Left ventricle myocardium inferior (tissue), 1 donor: ENCODE measurements at regions not wholly inside any gene's neighbourhood (a gene's known extent, or its start where the extent isn't known, plus 50 kb on each side); places are given as distances from the start of the nearest gene placed in this dataset.

ENCODE experiments used
- DNase-seq: peaks from one replicate; pipeline ENCODE4 v3.0.0-alpha.2; 2020
- H3K27ac ChIP-seq: fragments of 200-600 bp; replicated peaks from 2 replicates; pipeline ENCODE4 v1.8.0; 2021
- H3K27me3 ChIP-seq: fragments of 200-600 bp; 2 replicates; pipeline ENCODE4 v1.8.0; 2021; ENCODE audit warnings: low read depth
- H3K36me3 ChIP-seq: fragments of 200-600 bp; 2 replicates; pipeline ENCODE4 v1.8.0; 2021
- H3K4me1 ChIP-seq: fragments of 200-600 bp; 2 replicates; pipeline ENCODE4 v1.8.0; 2021
- H3K4me3 ChIP-seq: fragments of 200-600 bp; 2 replicates; pipeline ENCODE4 v1.8.0; 2021; ENCODE audit warnings: mild to moderate bottlenecking, moderate library complexity
- H3K9me3 ChIP-seq: fragments of 200-600 bp; replicated peaks from 2 replicates; pipeline ENCODE4 v1.8.0; 2021
- intact Hi-C: fragments of 100-400 bp; cut with micrococcal nuclease; formaldehyde crosslinking; loops from one replicate; pipeline ENCODE4 v1.11.0; 2022
- TF ChIP-seq, protein P1 (sequence below): fragments of 200-600 bp; IDR thresholded peaks from 2 replicates; pipeline ENCODE4 v1.8.0; 2021; ENCODE audit warnings: antibody characterized with exemption, mild to moderate bottlenecking, borderline replicate concordance
- donor health status: DM: no; HTN: yes; CAD: no; lungs with severe emphysema.

GRCh38 chr9:13555516-13555915 lies 276.0 kb upstream of the MPDZ start:
- Histone ChIP-seq H3K4me1 (peaks cover 42% of the 10 kb centered on the region), H3K36me3 (no peaks in the 10 kb centered on the region), H3K27me3 (no peaks in the 10 kb centered on the region), H3K4me3 (no peak overlapping the region), H3K9me3 (peaks cover 14% of the 10 kb centered on the region), H3K27ac (peak overlapping the region; percentile 4)
- no peak for DNase-seq
- intact Hi-C loops: no loop called here
- TF ChIP-seq, protein P1, sequence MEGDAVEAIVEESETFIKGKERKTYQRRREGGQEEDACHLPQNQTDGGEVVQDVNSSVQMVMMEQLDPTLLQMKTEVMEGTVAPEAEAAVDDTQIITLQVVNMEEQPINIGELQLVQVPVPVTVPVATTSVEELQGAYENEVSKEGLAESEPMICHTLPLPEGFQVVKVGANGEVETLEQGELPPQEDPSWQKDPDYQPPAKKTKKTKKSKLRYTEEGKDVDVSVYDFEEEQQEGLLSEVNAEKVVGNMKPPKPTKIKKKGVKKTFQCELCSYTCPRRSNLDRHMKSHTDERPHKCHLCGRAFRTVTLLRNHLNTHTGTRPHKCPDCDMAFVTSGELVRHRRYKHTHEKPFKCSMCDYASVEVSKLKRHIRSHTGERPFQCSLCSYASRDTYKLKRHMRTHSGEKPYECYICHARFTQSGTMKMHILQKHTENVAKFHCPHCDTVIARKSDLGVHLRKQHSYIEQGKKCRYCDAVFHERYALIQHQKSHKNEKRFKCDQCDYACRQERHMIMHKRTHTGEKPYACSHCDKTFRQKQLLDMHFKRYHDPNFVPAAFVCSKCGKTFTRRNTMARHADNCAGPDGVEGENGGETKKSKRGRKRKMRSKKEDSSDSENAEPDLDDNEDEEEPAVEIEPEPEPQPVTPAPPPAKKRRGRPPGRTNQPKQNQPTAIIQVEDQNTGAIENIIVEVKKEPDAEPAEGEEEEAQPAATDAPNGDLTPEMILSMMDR: no peak

GRCh38 chr9:13554626-13555025 lies 275.1 kb upstream of the MPDZ start:
- no peak for DNase-seq
- H3K27ac ChIP-seq: no peak overlapping the region
- intact Hi-C loops: no loop called here

DNA sequence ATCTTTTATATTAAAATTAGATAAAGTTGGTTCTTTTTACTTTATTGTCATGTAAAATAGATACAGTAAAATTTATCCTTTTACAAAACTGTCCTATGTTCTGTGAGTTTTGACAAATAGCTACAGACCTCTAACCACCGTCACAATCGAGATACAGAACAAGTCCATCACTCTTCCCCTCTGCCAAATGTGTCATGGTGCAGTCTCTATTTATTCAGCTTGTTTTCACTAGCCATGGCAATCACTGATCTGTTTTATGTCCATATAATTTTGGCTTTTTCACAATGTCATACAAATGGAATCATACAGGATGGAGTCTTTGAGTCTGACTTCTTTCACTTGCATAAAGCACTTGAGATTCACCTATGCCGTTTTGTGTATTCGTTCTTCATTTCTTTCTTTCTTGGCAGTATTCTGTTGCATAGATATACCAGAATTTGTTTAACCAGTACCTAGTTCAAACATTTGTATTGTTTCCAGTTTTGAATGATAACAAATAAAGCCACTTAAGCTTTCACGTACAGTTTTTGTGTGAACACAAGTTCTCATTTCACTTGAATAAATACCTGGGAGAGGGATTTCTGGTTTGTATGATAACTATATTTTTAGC lies 273.2 kb upstream of the MPDZ start:
- Histone ChIP-seq H3K9me3 (peaks cover 20% of the 10 kb centered on the region), H3K27me3 (no peaks in the 10 kb centered on the region), H3K36me3 (no peaks in the 10 kb centered on the region), H3K4me3 (no peak overlapping the region), H3K27ac (peak overlapping the region; percentile 48), H3K4me1 (peaks cover 31% of the 10 kb centered on the region)
- intact Hi-C loops: no loop called here
- DNase-seq: no peak
- TF ChIP-seq, protein P1: no peak

More at GRCh38 chr9:13554626-13555025, 275.1 kb upstream of the MPDZ start:
- Histone ChIP-seq H3K4me3 (no peak overlapping the region), H3K4me1 (peaks cover 42% of the 10 kb centered on the region), H3K9me3 (peaks cover 14% of the 10 kb centered on the region), H3K27me3 (no peaks in the 10 kb centered on the region), H3K36me3 (no peaks in the 10 kb centered on the region)
- TF ChIP-seq, protein P1: no peak

DNA sequence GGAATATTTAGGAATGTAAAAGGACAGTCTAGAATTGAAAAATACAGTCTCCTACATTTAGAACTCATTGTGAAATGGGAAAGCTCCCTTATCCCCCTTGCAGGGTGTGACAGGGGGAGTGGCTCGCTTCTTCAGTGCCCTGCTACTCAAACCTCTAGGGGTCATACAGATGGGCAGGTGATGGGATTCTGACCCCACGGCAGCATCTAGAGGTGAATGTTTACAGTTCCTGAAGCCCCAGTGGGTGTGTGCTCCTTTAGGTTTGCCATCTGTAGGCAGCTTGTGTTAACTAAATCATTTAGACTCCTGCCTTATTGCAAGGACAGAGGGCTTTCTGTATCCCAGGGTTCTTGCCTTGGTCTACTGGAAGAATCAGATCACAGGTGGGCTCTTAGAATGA lies 271.0 kb upstream of the MPDZ start:
- H3K9me3 ChIP-seq: peaks cover 20% of the 10 kb centered on the region
- H3K27ac ChIP-seq: no peak overlapping the region
- no peak overlapping the region for H3K4me3 ChIP-seq
- H3K4me1 ChIP-seq: peaks cover 10% of the 10 kb centered on the region
- DNase-seq: no peak
- TF ChIP-seq, protein P1: no peak
- intact Hi-C loops: no loop called here
- H3K36me3 ChIP-seq: no peaks in the 10 kb centered on the region
- no peaks in the 10 kb centered on the region for H3K27me3 ChIP-seq

DNA sequence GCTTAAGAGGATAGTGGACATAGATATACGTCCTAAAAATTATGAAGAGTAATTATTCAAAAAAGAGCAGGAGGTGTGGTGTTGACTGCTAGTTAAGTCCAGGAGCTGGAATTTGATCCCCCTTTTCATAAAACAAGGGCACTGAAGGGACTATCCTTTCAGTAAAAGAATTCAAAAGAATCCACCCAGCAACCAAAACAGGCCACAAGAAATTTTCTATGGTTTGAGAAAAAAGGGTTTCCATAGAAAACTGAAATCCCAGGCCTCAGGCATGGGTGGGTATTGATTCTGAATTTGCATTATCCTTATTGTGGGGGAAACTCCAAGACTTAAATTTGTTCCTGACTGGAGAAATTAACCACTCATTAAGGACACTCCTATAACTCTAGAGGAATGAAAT lies 269.0 kb upstream of the MPDZ start:
- Histone ChIP-seq H3K27me3 (no peaks in the 10 kb centered on the region), H3K36me3 (no peaks in the 10 kb centered on the region), H3K27ac (no peak overlapping the region), H3K4me3 (no peak overlapping the region), H3K9me3 (peaks cover 20% of the 10 kb centered on the region), H3K4me1 (no peaks in the 10 kb centered on the region)
- TF ChIP-seq, protein P1: no peak
- no peak for DNase-seq
- intact Hi-C loops: no loop called here

DNA sequence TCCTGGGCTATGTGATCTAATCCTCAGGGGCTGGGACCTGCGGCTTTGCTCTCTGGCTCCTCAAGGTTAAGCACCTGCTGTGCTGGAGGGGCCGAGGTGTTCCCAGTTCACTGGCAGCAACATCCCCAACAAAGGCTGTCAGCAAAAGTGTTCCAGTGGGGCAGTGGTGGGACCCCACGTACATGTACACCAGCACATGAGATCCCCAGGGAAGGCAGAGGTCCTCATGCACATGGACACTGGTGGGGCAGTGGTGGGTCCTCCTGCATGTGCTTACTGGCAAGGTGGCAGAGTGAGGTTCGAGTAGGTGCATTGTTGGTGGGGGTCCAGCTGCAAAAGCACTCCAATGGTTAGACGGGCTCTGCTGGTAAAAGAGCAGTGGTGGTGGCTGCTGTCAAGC lies 255.6 kb upstream of the MPDZ start:
- Histone ChIP-seq H3K27me3 (no peaks in the 10 kb centered on the region), H3K36me3 (no peaks in the 10 kb centered on the region), H3K27ac (no peak overlapping the region), H3K9me3 (peaks cover 16% of the 10 kb centered on the region), H3K4me1 (peaks cover 17% of the 10 kb centered on the region), H3K4me3 (no peak overlapping the region)
- intact Hi-C loops: no loop called here
- no peak for DNase-seq
- TF ChIP-seq, protein P1: no peak
